WI38 (cell line): ENCODE measurements at regions not wholly inside any gene's neighbourhood (a gene's known extent, or its start where the extent isn't known, plus 50 kb on each side); places are given as distances from the start of the nearest gene placed in this dataset.

ENCODE experiments used
- H3K4me3 ChIP-seq: 2 replicates; pipeline ENCODE4 v1.5.1; 2011; ENCODE audit warnings: low read depth, mild to moderate bottlenecking, control low read depth, low read length
- CTCF ChIP-seq: IDR thresholded peaks from 2 replicates; pipeline ENCODE4 v1.5.1; 2012; ENCODE audit warnings: low read depth, mild to moderate bottlenecking, control low read depth, low read length

DNA sequence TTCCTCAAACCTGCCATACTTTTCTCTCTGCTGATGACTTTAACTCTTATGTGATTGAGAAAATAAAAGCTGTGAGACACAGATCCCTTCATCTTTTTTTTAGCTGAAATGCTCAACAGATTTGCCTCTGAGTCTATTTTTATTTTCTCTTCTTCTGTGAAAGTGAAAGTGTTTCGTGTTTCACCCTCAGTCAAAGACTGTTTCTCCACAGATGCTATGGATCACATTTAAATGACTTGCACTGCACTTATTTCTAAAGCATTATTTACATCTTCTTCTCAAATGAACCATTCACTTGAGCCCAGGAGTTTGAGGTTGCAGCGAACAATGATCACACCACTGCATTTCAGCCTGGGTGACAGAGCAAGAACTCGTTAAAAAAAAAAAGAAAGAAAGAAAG, 890.1 kb upstream of the PCDH20 start:
- TF ChIP-seq CTCF, result no peak
- no peak overlapping the region for H3K4me3 ChIP-seq

- TF ChIP-seq CTCF, result no peak
Measured at GRCh38 chr13:62302341-62302740, 886.7 kb upstream of the PCDH20 start.

DNA sequence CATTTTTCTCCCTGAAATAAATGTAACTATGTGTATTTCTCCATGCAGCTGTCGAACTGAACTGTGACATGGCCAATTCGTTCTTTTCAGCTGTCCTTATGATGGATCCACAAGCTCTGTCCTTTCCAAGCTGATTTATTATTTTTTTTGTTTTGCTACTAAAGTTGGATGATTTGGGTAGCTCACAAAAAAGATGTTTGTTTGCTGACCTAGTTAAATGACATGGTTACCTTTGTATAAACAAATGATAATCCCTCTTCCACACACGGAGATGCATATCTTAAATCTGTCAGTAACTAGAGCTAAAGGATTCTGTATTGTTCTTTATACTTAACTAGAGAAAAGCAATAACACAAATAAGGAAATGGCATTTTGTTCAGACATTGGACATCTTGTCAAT, 884.3 kb upstream of the PCDH20 start:
- TF ChIP-seq CTCF, result no peak
- H3K4me3 ChIP-seq, result no peak overlapping the region

More at GRCh38 chr13:62302341-62302740, 886.7 kb upstream of the PCDH20 start:
- no peak overlapping the region for H3K4me3 ChIP-seq

DNA sequence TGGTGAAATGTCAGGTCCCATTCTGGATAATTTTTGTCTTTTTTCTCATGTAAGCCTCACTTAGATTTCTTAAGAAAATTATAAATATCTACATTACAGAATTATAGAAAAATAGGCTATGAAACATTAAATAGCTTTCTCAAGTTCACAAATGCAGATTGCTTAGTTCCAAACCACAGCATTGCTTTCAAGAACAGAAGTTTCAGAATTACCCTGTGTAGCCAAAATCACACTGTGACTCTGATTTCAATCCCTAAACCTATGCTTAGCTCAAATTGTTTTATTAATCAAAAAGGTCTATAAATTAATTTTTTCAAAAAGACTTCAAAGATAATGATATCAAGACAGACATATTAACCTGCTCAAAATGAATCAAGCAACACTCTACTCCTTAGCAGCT, 881.2 kb upstream of the PCDH20 start:
- no peak for TF ChIP-seq CTCF
- no peak overlapping the region for H3K4me3 ChIP-seq

DNA sequence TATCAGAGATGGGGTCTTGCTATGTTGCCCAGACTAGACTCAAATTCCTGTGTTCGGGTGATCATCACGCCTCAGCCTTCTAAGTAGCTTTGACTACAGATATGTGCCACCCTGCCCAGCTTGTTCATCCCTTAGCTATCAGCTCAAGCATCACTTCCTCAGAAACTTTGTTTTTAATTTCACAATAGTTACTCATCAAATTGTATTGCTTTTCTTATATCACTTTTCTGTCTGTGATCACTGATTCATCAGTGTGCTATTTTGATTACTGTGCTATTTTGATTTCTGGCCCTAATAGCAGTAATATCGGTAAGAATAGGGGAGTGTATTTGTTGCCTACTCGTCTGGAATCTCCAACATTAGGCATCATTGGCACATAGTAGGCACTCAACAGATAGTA, 878.6 kb upstream of the PCDH20 start:
- TF ChIP-seq CTCF, result no peak
- H3K4me3 ChIP-seq, result no peak overlapping the region

DNA sequence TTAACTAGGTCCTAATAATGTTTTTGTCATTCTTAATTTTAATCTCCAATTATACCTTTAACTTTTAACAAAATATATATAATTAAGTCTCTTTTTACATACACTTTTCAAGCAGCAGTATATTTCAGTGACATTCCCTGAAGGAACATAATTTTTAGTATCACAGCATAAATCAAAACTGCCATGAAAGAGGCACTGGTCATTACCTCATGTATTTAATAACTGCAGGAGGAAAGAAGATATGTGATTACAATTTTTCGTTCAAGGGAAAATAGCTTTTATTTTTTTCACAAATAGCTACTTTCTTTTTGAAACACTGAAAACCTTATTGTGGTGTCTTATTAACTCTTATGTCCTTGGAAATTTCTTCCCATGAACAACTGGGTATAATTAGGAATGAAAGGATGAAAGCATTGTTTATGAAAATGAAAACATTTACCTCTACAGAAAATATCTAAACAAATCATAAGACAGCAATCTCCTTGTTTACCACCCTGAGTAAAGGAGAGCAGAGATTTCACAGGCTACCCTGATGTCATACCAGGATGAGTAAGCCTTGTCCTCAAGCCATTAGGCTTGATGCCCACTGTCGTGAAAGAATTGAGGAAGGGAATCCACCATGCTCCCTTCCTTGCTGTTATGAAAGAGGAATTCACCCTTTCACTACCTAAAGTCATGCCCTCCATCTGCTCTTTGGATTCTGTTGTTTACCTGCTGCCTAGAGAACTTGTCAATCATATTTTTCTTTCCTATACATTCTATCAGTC, 877.2 kb upstream of the PCDH20 start:
- no peak for TF ChIP-seq CTCF
- no peak overlapping the region for H3K4me3 ChIP-seq

DNA sequence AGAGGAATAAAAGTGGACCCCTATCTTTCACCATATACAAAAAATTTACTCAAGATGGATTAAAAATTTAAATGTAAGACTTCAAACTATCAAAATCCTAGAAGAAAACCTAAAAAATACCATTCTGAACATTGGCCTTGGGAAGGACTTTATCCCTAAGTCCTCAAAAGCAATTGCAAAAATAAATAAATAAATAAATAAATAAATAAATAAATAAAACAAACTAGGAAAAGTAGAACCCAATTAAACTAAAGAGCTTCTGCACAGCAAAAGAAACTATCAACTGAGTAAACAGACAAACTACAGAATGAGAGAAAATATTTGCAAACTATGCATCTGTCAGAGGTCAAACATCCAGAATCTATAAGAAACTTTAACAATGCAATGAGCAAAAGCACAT, 874.9 kb upstream of the PCDH20 start:
- no peak for TF ChIP-seq CTCF
- no peak overlapping the region for H3K4me3 ChIP-seq
